Esophagus squamous epithelium (tissue), 4 donors: ENCODE measurements at regions not wholly inside any gene's neighbourhood (a gene's known extent, or its start where the extent isn't known, plus 50 kb on each side); places are given as distances from the start of the nearest gene placed in this dataset.

Source experiments
- POLR2A ChIP-seq, 4 donors: fragments of 450-650 bp; IDR thresholded peaks; one replicate each; pipeline ENCODE4 v1.6.1; 2017; ENCODE audit warnings: antibody characterized with exemption in 4 of 4, mild to moderate bottlenecking in 4 of 4, moderate library complexity in 3 of 4
- TF ChIP-seq, protein P1 (sequence below), 6 experiments: fragments of 450-650 bp in 4 of 6; fragments of 200-600 bp in 2 of 6; sonication (generic) in 2 of 6; IDR thresholded peaks; one replicate each; pipeline ENCODE4 v1.5.1; 2016 to 2019; ENCODE audit warnings: antibody characterized with exemption in 6 of 6, mild to moderate bottlenecking in 4 of 6, moderate library complexity in 4 of 6

DNA sequence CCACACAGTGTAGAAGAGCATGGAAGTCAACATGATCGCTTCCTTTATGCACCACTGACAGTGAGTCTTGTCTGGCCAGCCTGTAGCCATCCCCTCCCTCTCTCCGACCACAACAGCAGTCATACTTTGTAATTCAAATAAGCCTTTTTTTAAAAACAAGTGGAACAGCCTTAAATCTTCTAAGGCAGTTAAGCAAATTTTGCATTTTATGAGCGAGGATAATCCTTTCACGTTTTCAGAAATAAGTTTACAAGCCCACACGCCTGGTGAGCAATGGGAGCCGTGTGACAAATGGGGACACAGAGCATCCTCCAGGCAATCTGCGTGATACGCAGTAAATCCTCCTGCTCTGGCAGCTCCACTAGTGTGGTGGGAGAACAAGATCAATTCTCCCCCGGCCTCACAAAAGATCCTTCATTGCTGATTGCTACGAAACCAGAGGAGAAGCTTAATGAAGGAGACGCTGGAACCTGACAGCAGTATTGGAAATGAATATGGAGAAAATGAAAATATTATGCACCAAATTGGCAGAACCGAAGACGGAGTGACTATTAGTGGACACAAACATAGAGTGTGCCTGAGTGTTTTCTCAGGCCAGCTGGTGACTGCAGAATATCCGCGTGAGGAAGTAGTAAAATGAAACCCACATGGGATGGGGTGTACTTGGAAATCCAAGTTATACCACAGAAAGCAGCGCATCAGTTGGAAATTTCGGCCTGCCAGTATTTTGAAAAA, 104.2 kb upstream of the CDCA7L start:
- TF ChIP-seq, protein P1, sequence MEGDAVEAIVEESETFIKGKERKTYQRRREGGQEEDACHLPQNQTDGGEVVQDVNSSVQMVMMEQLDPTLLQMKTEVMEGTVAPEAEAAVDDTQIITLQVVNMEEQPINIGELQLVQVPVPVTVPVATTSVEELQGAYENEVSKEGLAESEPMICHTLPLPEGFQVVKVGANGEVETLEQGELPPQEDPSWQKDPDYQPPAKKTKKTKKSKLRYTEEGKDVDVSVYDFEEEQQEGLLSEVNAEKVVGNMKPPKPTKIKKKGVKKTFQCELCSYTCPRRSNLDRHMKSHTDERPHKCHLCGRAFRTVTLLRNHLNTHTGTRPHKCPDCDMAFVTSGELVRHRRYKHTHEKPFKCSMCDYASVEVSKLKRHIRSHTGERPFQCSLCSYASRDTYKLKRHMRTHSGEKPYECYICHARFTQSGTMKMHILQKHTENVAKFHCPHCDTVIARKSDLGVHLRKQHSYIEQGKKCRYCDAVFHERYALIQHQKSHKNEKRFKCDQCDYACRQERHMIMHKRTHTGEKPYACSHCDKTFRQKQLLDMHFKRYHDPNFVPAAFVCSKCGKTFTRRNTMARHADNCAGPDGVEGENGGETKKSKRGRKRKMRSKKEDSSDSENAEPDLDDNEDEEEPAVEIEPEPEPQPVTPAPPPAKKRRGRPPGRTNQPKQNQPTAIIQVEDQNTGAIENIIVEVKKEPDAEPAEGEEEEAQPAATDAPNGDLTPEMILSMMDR (IDR thresholded peaks at IDR 0.05): no peak
- TF ChIP-seq POLR2A (IDR thresholded peaks at IDR 0.05): no peak
